CD1c-positive myeloid dendritic cell (primary cell): ENCODE measurements at regions not wholly inside any gene's neighbourhood (a gene's known extent, or its start where the extent isn't known, plus 50 kb on each side); places are given as distances from the start of the nearest gene placed in this dataset.

Experiments
- DNase-seq: peaks from one replicate; pipeline ENCODE4 v3.0.0-alpha.2; 2016; ENCODE audit errors: extremely low spot score

- DNase-seq = no peak
Measured at GRCh38 chr2:59680863-59681262, 872.6 kb downstream of the BCL11A start.

DNA sequence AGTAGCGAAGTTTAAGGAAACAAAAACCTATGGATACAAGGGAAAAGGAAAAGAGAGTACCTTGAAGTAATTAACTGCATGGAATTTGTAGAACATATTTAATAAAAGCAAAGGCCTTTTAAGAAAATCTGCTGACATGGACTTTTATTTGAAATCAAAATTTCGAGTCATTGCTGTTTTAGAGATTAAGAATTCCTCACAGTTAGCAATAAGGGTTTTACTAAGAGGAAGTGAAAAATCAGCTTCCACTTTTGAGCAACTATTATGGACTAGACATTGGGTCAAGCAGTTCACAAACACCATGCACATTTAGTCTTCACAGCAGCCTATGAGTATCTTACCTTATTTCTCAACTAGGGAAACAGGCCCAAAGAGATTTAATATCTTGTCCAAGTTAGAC, 876.3 kb downstream of the BCL11A start:
- peak; percentile 51 for DNase-seq

DNA sequence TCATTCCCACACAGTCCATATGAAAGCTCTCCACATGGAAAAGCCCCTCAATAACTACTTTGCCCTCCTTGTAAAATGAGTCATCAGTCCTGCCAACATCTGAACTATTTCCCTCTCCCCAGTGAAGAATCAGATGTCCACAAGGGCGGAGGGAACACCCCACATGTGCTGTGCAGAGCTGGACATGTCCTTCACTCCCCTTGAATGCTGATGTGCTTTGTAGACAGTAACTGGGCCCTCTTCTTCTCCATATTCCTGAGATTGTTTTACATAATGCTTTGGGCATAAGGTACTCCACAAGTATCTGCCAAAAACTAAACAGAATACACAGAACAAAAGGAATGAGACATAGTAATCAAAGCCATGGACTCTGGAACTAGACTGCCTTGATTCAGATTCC, 879.4 kb downstream of the BCL11A start:
- DNase-seq = no peak

DNA sequence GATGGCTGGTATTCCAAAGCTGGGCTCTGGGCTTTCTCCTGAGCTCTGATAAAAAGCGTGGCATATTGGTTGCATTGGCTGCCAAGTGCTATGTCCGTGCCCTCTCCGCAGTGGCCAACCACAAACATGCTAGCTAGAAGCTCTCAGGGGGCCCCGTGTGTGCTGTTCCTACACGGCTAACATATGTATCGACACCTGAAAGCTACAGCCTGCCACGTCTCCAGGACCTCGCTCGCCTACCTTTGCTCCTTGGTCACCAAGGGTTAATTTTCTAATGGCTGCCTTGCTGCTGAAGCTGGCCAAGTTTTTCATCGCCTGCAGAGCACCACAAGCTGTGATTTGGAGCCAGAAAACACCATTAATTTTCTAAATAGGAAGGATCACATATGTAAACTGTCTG, 888.4 kb downstream of the BCL11A start:
- DNase-seq = no peak

DNA sequence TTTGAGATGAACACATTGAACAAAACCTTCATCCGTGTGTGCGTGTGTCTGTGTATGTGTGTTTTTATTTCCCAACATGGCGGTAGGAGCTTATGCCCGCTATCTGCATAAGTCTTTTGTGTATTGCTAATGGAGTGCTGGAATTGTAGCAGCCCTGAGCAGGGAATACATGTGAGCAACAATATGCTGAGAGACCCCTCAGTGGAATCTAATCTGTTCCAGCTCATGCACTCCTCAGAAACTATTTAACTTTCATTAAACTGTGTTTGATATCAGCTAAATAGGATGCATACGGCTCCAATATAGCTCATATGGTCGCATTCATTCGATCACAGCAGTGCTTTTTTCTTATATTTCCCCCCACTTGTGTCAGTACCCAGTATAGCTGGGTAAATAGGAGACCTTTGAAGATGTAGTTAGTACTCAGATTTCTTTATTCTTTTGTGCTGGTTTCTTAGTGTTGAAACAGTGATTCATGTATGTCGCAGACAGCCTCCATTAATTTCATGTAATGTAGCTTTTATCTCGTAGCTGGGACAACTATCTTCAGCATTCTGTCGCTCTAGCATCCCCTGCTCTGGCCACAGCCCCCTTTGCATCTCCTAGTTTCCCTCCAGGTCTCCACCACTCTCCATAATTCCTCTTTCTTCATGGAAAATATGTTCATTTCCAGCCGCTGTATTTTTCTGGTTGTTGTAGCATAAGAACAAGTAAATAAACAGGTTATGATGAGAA, 891.2 kb downstream of the BCL11A start:
- DNase-seq = no peak

DNA sequence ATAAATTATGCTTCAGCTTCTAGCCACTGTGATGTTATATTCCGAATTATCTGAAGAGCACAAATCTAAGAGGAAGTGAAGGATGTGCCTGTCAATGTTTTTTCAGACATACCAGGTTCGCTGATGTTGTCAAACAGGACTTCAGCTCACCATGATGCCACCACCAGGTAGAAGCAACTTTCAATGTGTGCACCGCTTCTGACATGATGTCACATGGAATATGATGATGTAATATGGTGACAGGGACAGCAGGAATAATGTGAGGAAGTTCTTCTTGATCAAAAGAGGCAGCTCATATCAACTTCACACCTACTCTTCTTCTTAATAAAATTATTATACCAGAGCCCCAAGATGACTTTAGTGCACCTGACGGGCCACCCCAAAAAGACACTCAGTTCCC, 893.2 kb downstream of the BCL11A start:
- no peak for DNase-seq

- DNase-seq = no peak
Measured at GRCh38 chr2:59658906-59659635, 894.4 kb downstream of the BCL11A start.

DNA sequence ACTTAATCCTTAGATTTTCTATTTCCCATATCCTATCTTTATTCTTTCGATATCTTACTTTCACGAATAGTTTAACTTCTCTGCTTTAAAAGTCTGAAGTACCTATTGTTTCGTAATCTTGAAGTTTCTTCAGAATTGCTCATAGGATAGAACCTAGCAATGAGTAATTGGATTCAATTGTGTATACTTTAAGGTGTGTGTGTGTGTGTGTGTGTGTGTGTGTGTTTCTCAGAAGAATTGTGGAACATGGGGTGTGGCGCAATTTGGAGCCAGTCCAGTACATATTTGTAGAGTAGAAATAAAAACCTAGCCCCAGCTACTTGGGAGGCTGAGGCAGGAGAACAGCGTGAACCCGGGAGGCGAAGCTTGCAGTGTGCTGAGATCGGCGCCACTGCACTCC, 897.6 kb downstream of the BCL11A start:
- no peak for DNase-seq

GRCh38 chr2:59654710-59655109, 898.7 kb downstream of the BCL11A start:
- no peak for DNase-seq

GRCh38 chr2:59653164-59653563, 900.3 kb downstream of the BCL11A start:
- no peak for DNase-seq

DNA sequence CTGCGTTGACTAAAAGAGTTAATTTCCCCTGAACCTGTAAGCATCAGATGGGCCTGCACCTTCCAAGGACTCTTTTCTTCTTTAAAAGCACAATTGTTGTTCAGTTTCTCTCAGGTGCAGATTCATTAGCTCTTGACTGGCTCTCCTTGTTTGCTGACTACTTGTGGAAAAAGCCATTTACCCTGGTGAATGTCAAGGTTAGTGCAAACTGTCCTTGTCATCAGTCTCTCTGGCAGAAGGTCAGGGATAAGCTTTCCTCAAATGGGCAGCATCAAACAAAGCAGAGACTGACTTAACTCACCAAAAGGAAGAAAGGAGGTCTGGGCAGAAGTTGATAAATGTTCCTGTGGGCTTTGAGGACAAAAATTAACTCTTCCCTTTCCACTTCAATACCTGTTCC, 922.7 kb downstream of the BCL11A start:
- no peak for DNase-seq

- no peak for DNase-seq
Measured at GRCh38 chr2:59627599-59627998, 925.9 kb downstream of the BCL11A start.

GRCh38 chr2:59622599-59623308, 930.7 kb downstream of the BCL11A start:
- DNase-seq = no peak

DNA sequence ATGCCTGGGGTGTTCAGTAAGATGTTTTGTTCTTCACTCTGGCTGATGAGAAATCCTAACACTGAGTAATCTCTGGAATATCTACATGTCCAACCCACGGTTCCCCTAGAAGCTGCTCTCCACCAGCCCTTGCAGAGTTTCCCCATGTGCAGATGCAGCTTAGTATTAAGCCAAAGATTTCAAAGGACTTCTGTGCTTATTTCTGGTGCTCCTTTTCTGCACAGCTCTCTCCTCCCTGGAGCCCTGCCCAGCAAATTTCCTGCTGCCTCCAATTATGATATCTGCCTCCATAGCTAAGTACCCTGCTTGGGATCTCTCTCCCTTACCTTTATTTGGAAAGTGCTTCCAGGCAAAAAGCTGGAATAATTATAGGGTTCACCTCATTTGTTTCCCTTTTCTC, 949.3 kb downstream of the BCL11A start:
- no peak for DNase-seq

- no peak for DNase-seq
Measured at GRCh38 chr2:59594671-59595222, 958.7 kb downstream of the BCL11A start.

DNA sequence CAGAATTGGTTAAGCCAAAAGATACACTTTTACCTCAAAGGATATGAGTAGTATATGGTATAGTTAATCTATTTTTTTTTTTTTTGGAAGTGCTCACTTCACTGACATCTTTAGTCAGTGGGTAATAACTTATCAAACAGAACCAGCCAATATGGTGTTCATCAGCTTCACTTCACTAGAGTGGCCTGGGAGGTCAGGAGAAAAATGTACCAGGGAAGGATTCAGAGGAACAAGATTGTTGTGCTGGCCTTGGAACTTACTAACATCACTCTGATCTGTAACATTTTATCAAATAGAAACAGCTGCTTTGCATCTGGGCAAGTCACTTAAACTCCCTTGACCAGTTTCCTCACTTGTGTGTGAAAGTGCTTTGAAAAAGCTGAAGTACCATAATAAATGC, 962.7 kb downstream of the BCL11A start:
- no peak for DNase-seq

DNA sequence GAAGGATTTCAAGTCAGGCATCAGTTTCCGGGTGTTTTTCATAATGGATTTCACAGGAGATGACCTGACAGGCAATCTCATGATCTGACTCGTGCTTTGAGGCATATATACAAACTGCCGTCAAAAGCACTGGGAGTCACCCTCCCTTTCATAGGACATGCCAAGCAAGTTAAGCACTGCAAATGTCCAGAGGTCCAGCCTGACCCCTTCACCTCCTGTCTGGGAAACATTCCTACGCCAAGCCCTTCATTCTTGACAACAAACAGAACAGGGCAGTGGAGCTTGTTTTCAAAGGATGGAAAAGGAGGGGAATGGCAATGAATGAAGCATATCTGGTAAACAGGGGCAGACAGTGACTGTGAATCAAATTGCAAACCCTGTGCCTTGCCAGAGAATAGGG, 963.6 kb downstream of the BCL11A start:
- DNase-seq = no peak

DNA sequence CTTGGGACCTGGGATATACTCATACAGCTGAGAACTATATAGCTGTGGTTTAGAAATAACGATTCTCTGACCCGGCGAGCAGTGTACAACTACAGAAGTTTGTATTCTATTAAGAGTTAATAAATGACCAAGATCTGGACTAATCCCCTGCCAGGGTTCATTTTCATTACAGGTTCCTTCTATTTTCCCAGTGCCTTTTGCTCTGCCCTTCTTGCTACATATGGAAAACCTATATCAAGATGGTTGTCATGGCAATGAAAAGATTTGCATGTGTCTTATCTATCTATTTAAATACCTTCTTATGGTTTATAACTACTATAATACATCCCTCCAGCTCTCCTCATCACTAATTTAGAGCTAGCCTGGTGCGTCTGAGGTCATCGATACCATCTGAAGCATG, 965.2 kb downstream of the BCL11A start:
- DNase-seq = no peak

- DNase-seq = no peak
Measured at GRCh38 chr2:59586176-59586575, 967.3 kb downstream of the BCL11A start.

GRCh38 chr2:59585655-59586054, 967.8 kb downstream of the BCL11A start:
- DNase-seq = no peak

DNA sequence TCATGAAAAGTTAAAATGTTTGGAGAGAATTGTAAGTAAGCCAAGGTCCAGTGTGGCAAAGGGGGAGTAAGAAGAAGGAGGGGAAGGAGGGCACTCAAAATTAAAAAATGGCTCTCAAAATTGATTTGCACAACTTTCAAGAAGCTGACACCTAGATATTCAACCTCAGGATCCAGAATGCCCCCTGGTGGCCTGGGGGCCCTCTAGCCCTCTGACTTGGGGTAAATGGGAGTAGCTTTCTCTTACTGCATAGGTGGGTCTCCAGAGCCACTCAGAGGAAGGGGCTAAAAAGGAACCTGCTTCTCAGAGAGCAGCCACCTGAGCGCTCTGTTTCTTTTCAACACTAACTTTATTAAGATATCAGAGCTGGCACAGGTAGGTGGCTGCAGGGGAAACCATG, 968.5 kb downstream of the BCL11A start:
- DNase-seq = no peak

GRCh38 chr2:59583173-59583765, 970.2 kb downstream of the BCL11A start:
- no peak for DNase-seq
